Ishikawa (cell line): ENCODE measurements at regions not wholly inside any gene's neighbourhood (a gene's known extent, or its start where the extent isn't known, plus 50 kb on each side); places are given as distances from the start of the nearest gene placed in this dataset.

Source experiments
- CEBPB ChIP-seq: IDR thresholded peaks from 2 replicates; pipeline ENCODE4 v1.6.1; 2012
- EGR1 ChIP-seq: IDR thresholded peaks from 2 replicates; pipeline ENCODE4 v1.6.1; 2012
- EP300 ChIP-seq: IDR thresholded peaks from 2 replicates; pipeline ENCODE4 v1.6.1; 2012; ENCODE audit warnings: borderline replicate concordance
- TAF1 ChIP-seq: IDR thresholded peaks from 2 replicates; pipeline ENCODE4 v1.6.1; 2012; ENCODE audit warnings: low read depth, mild to moderate bottlenecking
- TEAD4 ChIP-seq: IDR thresholded peaks from 2 replicates; pipeline ENCODE4 v1.6.1; 2012
- TF ChIP-seq, protein P1 (sequence below): IDR thresholded peaks from 2 replicates; pipeline ENCODE4 v1.6.1; 2012; ENCODE audit warnings: low read depth, mild to moderate bottlenecking

DNA sequence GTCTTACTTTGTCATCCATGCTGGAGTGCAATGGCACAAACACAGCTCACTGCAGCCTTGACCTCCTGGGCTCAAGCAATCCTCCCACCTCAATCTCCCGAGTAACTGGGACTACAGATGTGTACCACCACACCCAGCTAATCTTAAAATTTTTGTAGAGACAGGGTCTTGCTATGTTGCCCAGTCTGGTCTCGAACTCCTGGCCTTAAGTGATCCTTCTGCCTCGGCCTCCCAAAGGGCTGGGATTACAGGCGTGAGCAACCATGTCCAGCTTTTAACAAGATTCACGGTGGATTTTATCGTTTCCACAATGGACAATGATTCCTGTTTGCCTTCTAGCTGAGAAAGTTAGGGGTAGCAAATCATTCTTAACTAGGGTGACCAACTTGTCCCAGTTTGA is 165.9 kb downstream of the ZNF608 start:
- TF ChIP-seq TAF1 (no peak), EP300 (no peak), CEBPB (no peak), EGR1 (no peak), TEAD4 (no peak)
- TF ChIP-seq, protein P1, sequence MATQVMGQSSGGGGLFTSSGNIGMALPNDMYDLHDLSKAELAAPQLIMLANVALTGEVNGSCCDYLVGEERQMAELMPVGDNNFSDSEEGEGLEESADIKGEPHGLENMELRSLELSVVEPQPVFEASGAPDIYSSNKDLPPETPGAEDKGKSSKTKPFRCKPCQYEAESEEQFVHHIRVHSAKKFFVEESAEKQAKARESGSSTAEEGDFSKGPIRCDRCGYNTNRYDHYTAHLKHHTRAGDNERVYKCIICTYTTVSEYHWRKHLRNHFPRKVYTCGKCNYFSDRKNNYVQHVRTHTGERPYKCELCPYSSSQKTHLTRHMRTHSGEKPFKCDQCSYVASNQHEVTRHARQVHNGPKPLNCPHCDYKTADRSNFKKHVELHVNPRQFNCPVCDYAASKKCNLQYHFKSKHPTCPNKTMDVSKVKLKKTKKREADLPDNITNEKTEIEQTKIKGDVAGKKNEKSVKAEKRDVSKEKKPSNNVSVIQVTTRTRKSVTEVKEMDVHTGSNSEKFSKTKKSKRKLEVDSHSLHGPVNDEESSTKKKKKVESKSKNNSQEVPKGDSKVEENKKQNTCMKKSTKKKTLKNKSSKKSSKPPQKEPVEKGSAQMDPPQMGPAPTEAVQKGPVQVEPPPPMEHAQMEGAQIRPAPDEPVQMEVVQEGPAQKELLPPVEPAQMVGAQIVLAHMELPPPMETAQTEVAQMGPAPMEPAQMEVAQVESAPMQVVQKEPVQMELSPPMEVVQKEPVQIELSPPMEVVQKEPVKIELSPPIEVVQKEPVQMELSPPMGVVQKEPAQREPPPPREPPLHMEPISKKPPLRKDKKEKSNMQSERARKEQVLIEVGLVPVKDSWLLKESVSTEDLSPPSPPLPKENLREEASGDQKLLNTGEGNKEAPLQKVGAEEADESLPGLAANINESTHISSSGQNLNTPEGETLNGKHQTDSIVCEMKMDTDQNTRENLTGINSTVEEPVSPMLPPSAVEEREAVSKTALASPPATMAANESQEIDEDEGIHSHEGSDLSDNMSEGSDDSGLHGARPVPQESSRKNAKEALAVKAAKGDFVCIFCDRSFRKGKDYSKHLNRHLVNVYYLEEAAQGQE: no peak
